Small intestine (tissue), 7 donors: ENCODE measurements at regions not wholly inside any gene's neighbourhood (a gene's known extent, or its start where the extent isn't known, plus 50 kb on each side); places are given as distances from the start of the nearest gene placed in this dataset.
"Not testable (repeated sequence)": the region's sequence is repeated elsewhere in the genome, so short reads cannot be mapped to it uniquely, and the experiment has no call there.

ENCODE experiments used
- DNase-seq, 2 donors: peaks; one replicate each; pipeline versions ENCODE4 v3.0.0 to v3.0.0-alpha.2; 2013
- FAIRE-seq: peaks from 2 replicates; lab custom pipeline; 2012; peaks lifted over from hg19 to GRCh38; lab: Jason Lieb, UNC
- H3K27ac ChIP-seq, 3 donors: one replicate each; pipeline ENCODE4 v1.5.1; 2013; ENCODE audit warnings: low read length in 2 of 3, mild to moderate bottlenecking in 2 of 3, control low read depth in 1 of 3, inconsistent platforms in 1 of 3, low read depth in 1 of 3, moderate library complexity in 1 of 3
- H3K27me3 ChIP-seq, 3 donors: one replicate each; pipeline ENCODE4 v1.6.1; 2013; ENCODE audit warnings: low read length in 3 of 3, inconsistent platforms in 1 of 3; ENCODE audit not compliant: control insufficient read depth in 3 of 3, insufficient read depth in 3 of 3
- H3K36me3 ChIP-seq, 3 donors: one replicate each; pipeline ENCODE4 v1.6.1; 2013; ENCODE audit warnings: low read length in 3 of 3, inconsistent platforms in 1 of 3, low read depth in 1 of 3, mild to moderate bottlenecking in 1 of 3, moderate library complexity in 1 of 3; ENCODE audit not compliant: control insufficient read depth in 3 of 3, insufficient read depth in 2 of 3
- H3K4me1 ChIP-seq, 3 donors: one replicate each; pipeline ENCODE4 v1.6.1; 2013; ENCODE audit warnings: low read length in 2 of 3, inconsistent platforms in 1 of 3, low read depth in 1 of 3, mild to moderate bottlenecking in 1 of 3, moderate library complexity in 1 of 3; ENCODE audit not compliant: control insufficient read depth in 3 of 3, insufficient read depth in 2 of 3
- H3K4me3 ChIP-seq, 3 donors: one replicate each; pipeline ENCODE4 v1.5.1; 2013; ENCODE audit warnings: low read length in 3 of 3, control low read depth in 1 of 3, inconsistent platforms in 1 of 3, low read depth in 1 of 3, mild to moderate bottlenecking in 1 of 3, moderate library complexity in 1 of 3
- H3K9me3 ChIP-seq, 2 donors: one replicate each; pipeline ENCODE4 v1.6.1; 2013; ENCODE audit warnings: low read depth in 1 of 2, low read length in 1 of 2; ENCODE audit not compliant: control insufficient read depth in 2 of 2, insufficient read depth in 1 of 2
- WGBS, 3 donors: extraction: QIAGEN DNeasy Blood & Tissue Kit; methylation state at CpG; one replicate each; pipeline ENCODE4 v1.1.7; 2013; 5-methylcytosine and 5-hydroxymethylcytosine counted together
- donor health status: healthy with polysubstance abuse.
- donor health status: control.
- donor health status: control.
- donor health status: Bipolar disorder and iron deficiency.
- donor health status: healthy.

- Histone ChIP-seq H3K9me3 (no peaks in the 10 kb centered on the region), H3K4me3 (no peak overlapping the region), H3K27me3 (no peaks in the 10 kb centered on the region), H3K4me1 (no peaks in the 10 kb centered on the region), H3K36me3 (no peaks in the 10 kb centered on the region), H3K27ac (no peak overlapping the region)
- DNase-seq (no peak), FAIRE-seq (no peak)
- 93 to 97% (median 95%) methylated on average over 6 of the region's 6 CpGs for WGBS, 3 donors
Measured at GRCh38 chr9:106500171-106500570, 362.8 kb upstream of the ZNF462 start.

- not testable (repeated sequence) for DNase-seq, H3K27me3 ChIP-seq
Measured at GRCh38 chr9:106501210-106501609, 361.8 kb upstream of the ZNF462 start.

GRCh38 chr9:106502930-106503329, 360.0 kb upstream of the ZNF462 start:
- Histone ChIP-seq H3K36me3 (no peaks in the 10 kb centered on the region), H3K9me3 (no peaks in the 10 kb centered on the region), H3K27ac (no peak overlapping the region), H3K27me3 (no peaks in the 10 kb centered on the region), H3K4me3 (no peak overlapping the region), H3K4me1 (no peaks in the 10 kb centered on the region)
- FAIRE-seq: no peak
- no peak for DNase-seq
- WGBS, 3 donors: 43 to 56% (median 49%) methylated on average over 3 of the region's 3 CpGs

More at GRCh38 chr9:106501210-106501609, 361.8 kb upstream of the ZNF462 start:
- 95 to 98% (median 97%) methylated on average over 16 to 18 of the region's 18 CpGs for WGBS, 3 donors
- not testable (repeated sequence) for H3K4me1 ChIP-seq, H3K9me3 ChIP-seq, H3K4me3 ChIP-seq, H3K27ac ChIP-seq, FAIRE-seq, H3K36me3 ChIP-seq

- DNase-seq (no peak), FAIRE-seq (no peak)
- Histone ChIP-seq H3K4me1 (no peaks in the 10 kb centered on the region), H3K27me3 (no peaks in the 10 kb centered on the region), H3K36me3 (no peaks in the 10 kb centered on the region), H3K4me3 (no peak overlapping the region), H3K9me3 (no peaks in the 10 kb centered on the region), H3K27ac (no peak overlapping the region)
- WGBS, 3 donors: 84 to 86% (median 84%) methylated on average over 5 of the region's 5 CpGs
Measured at GRCh38 chr9:106503759-106504158, 359.2 kb upstream of the ZNF462 start.

GRCh38 chr9:106526716-106527204, 336.2 kb upstream of the ZNF462 start:
- 70 to 73% (median 72%) methylated on average over 2 of the region's 2 CpGs for WGBS, 3 donors
- Histone ChIP-seq H3K9me3 (no peaks in the 10 kb centered on the region), H3K4me3 (no peak overlapping the region), H3K36me3 (no peaks in the 10 kb centered on the region), H3K4me1 (no peaks in the 10 kb centered on the region), H3K27ac (no peak overlapping the region), H3K27me3 (no peaks in the 10 kb centered on the region)
- FAIRE-seq (no peak), DNase-seq (no peak)

GRCh38 chr9:106528158-106528557, 334.8 kb upstream of the ZNF462 start:
- FAIRE-seq (no peak), DNase-seq (no peak)
- Histone ChIP-seq H3K36me3 (no peaks in the 10 kb centered on the region), H3K4me3 (no peak overlapping the region), H3K27ac (no peak overlapping the region), H3K9me3 (no peaks in the 10 kb centered on the region), H3K4me1 (no peaks in the 10 kb centered on the region), H3K27me3 (no peaks in the 10 kb centered on the region)
- WGBS, 3 donors: 85 to 91% (median 91%) methylated on average over 4 of the region's 4 CpGs

- no peak for FAIRE-seq
- Histone ChIP-seq H3K27ac (no peak overlapping the region), H3K36me3 (no peaks in the 10 kb centered on the region), H3K27me3 (no peaks in the 10 kb centered on the region), H3K4me1 (no peaks in the 10 kb centered on the region), H3K4me3 (no peak overlapping the region), H3K9me3 (no peaks in the 10 kb centered on the region)
- 80 to 85% (median 83%) methylated on average over 3 of the region's 3 CpGs for WGBS, 3 donors
- no peak for DNase-seq
Measured at GRCh38 chr9:106529616-106530015, 333.4 kb upstream of the ZNF462 start.

- no peak overlapping the region for H3K4me3 ChIP-seq
- no peak for FAIRE-seq
- H3K36me3 ChIP-seq: no peaks in the 10 kb centered on the region
- 74 to 100% (median 78%) methylated on average over 1 of the region's 1 CpG for WGBS, 3 donors
- H3K27me3 ChIP-seq: no peaks in the 10 kb centered on the region
- H3K27ac ChIP-seq: no peak overlapping the region
- peaks cover 0 to 2% (median 0%) of the 10 kb centered on the region in 3 donors for H3K4me1 ChIP-seq
- H3K9me3 ChIP-seq: no peaks in the 10 kb centered on the region
- DNase-seq: no peak
Measured at GRCh38 chr9:106531491-106531890, 331.5 kb upstream of the ZNF462 start.
